D721Med (cell line): ENCODE measurements at regions not wholly inside any gene's neighbourhood (a gene's known extent, or its start where the extent isn't known, plus 50 kb on each side); places are given as distances from the start of the nearest gene placed in this dataset.

ENCODE experiments used
- DNase-seq: peaks from one replicate; pipeline ENCODE4 v3.0.0; 2011; ENCODE audit warnings: low spot score; ENCODE audit not compliant: insufficient read length
- FAIRE-seq: peaks from 2 replicates; lab custom pipeline; 2011; peaks lifted over from hg19 to GRCh38; lab: Jason Lieb, UNC
- CTCF ChIP-seq: IDR thresholded peaks from 2 replicates; pipeline ENCODE4 v1.5.1; 2012; ENCODE audit warnings: mild to moderate bottlenecking, control low read depth; ENCODE audit not compliant: insufficient read depth; ENCODE audit errors: missing control alignments

- no peak for TF ChIP-seq CTCF
- DNase-seq: no peak
- FAIRE-seq: no peak
Measured at GRCh38 chr7:130897515-130898419, 163.8 kb upstream of the KLF14 start.

- TF ChIP-seq CTCF: no peak
- DNase-seq: no peak
- no peak for FAIRE-seq
Measured at GRCh38 chr7:130899071-130899560, 165.1 kb upstream of the KLF14 start.

- no peak for FAIRE-seq
- no peak for TF ChIP-seq CTCF
- DNase-seq: no peak
Measured at GRCh38 chr7:130899638-130900401, 165.8 kb upstream of the KLF14 start.

GRCh38 chr7:130900471-130901076, 166.6 kb upstream of the KLF14 start:
- no peak for TF ChIP-seq CTCF
- DNase-seq (no peak), FAIRE-seq (no peak)

- FAIRE-seq: no peak
- DNase-seq: no peak
- TF ChIP-seq CTCF: no peak
Measured at GRCh38 chr7:130901209-130901783, 167.3 kb upstream of the KLF14 start.

- no peak for TF ChIP-seq CTCF
- no peak for FAIRE-seq
- DNase-seq: no peak
Measured at GRCh38 chr7:130902755-130903357, 168.8 kb upstream of the KLF14 start.
